Glutamatergic neuron (in vitro differentiated cells): ENCODE measurements at regions not wholly inside any gene's neighbourhood (a gene's known extent, or its start where the extent isn't known, plus 50 kb on each side); places are given as distances from the start of the nearest gene placed in this dataset.

Experiments
- DNase-seq: peaks from one replicate; pipeline ENCODE4 v3.0.0; 2022
- H3K27ac Mint-ChIP-seq: one replicate; pipeline ENCODE4 v1.8.0; 2020; ENCODE audit warnings: mild to moderate bottlenecking, mixed read lengths, inconsistent platforms; ENCODE audit not compliant: unreplicated experiment
- H3K27me3 Mint-ChIP-seq: one replicate; pipeline ENCODE4 v1.8.0; 2020; ENCODE audit warnings: mild to moderate bottlenecking, moderate library complexity, mixed read lengths, inconsistent platforms; ENCODE audit not compliant: unreplicated experiment
- H3K36me3 Mint-ChIP-seq: one replicate; pipeline ENCODE4 v1.8.0; 2020; ENCODE audit warnings: mild to moderate bottlenecking, mixed read lengths, inconsistent platforms; ENCODE audit not compliant: unreplicated experiment
- H3K4me1 Mint-ChIP-seq: one replicate; pipeline ENCODE4 v1.8.0; 2020; ENCODE audit warnings: mild to moderate bottlenecking, low read depth, mixed read lengths, inconsistent platforms; ENCODE audit not compliant: unreplicated experiment
- H3K4me3 Mint-ChIP-seq: one replicate; pipeline ENCODE4 v1.8.0; 2020; ENCODE audit warnings: mild to moderate bottlenecking, mixed read lengths, inconsistent platforms; ENCODE audit not compliant: unreplicated experiment
- H3K9me3 Mint-ChIP-seq: one replicate; pipeline ENCODE4 v1.8.0; 2020; ENCODE audit warnings: mild to moderate bottlenecking, moderate library complexity, mixed read lengths, inconsistent platforms; ENCODE audit not compliant: unreplicated experiment
- CTCF ChIP-seq: fragments of 200-600 bp; sonication (generic); IDR thresholded peaks from one replicate; pipeline ENCODE4 v1.5.0; 2021; ENCODE audit not compliant: partially characterized antibody, unreplicated experiment

GRCh38 chr11:27882066-27882697 is 181.9 kb upstream of the BDNF start:
- DNase-seq: no peak
- Mint-ChIP-seq H3K9me3 (no peaks in the 10 kb centered on the region), H3K27ac (no peak overlapping the region), H3K4me3 (no peak overlapping the region), H3K4me1 (no peaks in the 10 kb centered on the region), H3K27me3 (no peaks in the 10 kb centered on the region), H3K36me3 (no peaks in the 10 kb centered on the region)
- no peak for TF ChIP-seq CTCF

- H3K4me1 Mint-ChIP-seq: no peaks in the 10 kb centered on the region
- H3K27ac Mint-ChIP-seq: no peak overlapping the region
- no peak for DNase-seq
- TF ChIP-seq CTCF: no peak
- no peaks in the 10 kb centered on the region for H3K27me3 Mint-ChIP-seq
- no peaks in the 10 kb centered on the region for H3K9me3 Mint-ChIP-seq
- H3K36me3 Mint-ChIP-seq: no peaks in the 10 kb centered on the region
- H3K4me3 Mint-ChIP-seq: no peak overlapping the region
Measured at GRCh38 chr11:27875831-27876775, 175.8 kb upstream of the BDNF start.

- no peak for TF ChIP-seq CTCF
- no peak for DNase-seq
- no peaks in the 10 kb centered on the region for H3K4me1 Mint-ChIP-seq
- H3K9me3 Mint-ChIP-seq: no peaks in the 10 kb centered on the region
- H3K36me3 Mint-ChIP-seq: no peaks in the 10 kb centered on the region
- H3K4me3 Mint-ChIP-seq: no peak overlapping the region
- no peak overlapping the region for H3K27ac Mint-ChIP-seq
- no peaks in the 10 kb centered on the region for H3K27me3 Mint-ChIP-seq
Measured at GRCh38 chr11:27874998-27875830, 175.0 kb upstream of the BDNF start.

- Mint-ChIP-seq H3K27ac (no peak overlapping the region), H3K4me1 (no peaks in the 10 kb centered on the region), H3K36me3 (no peaks in the 10 kb centered on the region), H3K27me3 (no peaks in the 10 kb centered on the region), H3K4me3 (no peak overlapping the region), H3K9me3 (no peaks in the 10 kb centered on the region)
- TF ChIP-seq CTCF: no peak
- no peak for DNase-seq
Measured at GRCh38 chr11:27873664-27874063, 173.4 kb upstream of the BDNF start.
